ENCODE measurements at regions not wholly inside any gene's neighbourhood (a gene's known extent, or its start where the extent isn't known, plus 50 kb on each side); places are given as distances from the start of the nearest gene placed in this dataset.
A peak's percentile ranks its signal among the peaks of the same experiment; 100 is the strongest.
"Not testable (repeated sequence)": the region's sequence is repeated elsewhere in the genome, so short reads cannot be mapped to it uniquely, and the experiment has no call there.

DNA sequence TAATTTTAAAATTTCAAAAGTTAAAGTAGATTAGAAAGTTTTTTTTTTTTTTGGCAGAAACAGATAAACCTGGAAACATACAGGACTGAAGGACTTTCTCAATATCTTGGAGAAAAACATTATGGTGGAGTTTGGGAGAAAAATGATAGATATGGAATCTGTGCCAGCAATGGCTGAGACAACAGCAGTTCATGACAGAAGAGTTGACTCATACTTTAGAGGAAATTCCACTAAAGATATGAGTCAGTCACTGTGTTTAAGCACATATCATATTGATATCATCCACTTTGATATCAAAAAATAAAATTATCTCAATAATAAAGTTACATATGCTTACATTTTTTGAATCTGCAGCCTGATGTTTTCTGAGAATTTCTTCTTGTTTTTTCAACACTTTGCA is 193.9 kb upstream of the OR4E1 start:
- DNase-seq (ENCODE audit: low read depth in 4 of 4, low spot score in 1 of 4), result no peak

DNA sequence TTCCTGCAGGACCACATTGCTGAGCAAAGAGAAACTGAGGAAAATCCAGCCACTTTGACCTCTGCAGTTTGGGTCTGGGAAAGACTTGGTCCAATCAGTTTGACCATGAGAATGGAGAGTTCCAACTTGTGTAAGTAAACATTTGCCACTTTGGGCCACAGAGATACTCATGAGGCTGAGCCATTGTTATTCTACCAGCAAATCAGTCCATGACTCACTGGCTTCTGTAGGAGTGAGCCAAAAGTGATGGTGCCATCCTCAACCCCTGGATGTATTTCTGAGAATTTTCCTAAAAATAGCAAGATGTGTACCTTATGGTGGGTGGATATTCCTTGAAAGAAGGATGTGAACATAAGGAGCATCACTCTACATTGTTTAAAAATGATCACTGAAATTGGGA is 192.9 kb upstream of the OR4E1 start:
- DNase-seq (ENCODE audit: low read depth in 4 of 4, low spot score in 1 of 4), result no peak

DNA sequence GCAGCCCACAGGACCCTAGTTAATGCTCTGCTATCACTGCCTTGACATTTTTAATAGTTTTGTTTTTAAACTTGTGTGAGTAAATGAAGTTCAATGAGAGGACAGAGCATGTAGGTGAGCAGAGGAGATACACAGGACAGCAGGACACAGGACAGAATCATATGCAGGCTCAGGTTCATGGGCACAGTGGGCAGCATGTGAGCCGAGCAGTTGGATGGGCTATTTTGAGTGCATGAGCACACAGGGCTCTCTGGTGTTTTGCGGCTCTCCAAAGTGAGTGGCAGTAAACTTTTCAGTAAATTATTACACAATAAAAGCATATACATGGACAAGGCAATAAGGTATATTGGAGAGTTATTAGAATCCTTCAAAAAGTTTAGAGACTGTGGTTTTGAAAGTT is 189.7 kb upstream of the OR4E1 start:
- DNase-seq (ENCODE audit: low read depth in 4 of 4, low spot score in 1 of 4), result no peak

DNA sequence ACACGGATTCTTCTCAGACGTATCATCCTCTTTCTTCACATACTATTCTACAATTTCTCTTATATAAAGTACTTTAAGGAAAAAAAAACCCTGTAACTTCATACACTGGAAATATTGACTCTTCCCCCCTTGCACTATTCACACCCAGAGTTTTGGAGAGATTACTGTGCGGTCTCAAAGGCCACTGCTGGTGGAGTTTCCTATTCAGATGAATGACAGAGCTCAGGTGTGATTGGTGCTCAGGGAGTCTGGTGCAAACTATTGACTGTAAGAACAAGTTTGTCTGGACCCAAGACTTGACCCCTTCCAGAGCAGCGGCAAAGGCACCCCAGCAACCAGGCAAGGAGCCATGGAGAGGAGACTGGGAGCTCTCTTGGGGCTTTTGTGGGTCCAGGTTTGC is 187.5 kb upstream of the OR4E1 start:
- no peak for DNase-seq (ENCODE audit: low read depth in 4 of 4, low spot score in 1 of 4)

DNA sequence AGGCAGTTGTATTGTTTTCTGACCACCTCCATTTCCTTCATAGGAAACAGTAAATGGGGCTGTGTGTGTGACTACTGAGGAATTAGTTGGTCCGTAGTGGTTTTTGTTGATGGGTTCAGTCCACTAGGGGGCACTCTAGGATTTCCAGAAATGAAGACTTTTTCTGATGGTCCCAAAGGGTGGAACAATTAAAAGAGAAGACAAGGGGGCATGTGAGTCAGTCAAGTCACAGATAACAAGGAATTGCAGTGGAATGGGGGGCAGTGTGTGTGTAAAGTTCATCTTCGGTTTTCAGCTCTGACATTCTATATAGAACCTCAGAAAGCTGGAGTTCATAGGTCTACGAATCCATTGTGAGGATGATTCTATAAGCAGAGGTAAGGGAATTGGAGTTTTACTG is 186.6 kb upstream of the OR4E1 start:
- peak in 1 of 4 experiments; percentile 25 for DNase-seq (ENCODE audit: low read depth in 4 of 4, low spot score in 1 of 4)

DNA sequence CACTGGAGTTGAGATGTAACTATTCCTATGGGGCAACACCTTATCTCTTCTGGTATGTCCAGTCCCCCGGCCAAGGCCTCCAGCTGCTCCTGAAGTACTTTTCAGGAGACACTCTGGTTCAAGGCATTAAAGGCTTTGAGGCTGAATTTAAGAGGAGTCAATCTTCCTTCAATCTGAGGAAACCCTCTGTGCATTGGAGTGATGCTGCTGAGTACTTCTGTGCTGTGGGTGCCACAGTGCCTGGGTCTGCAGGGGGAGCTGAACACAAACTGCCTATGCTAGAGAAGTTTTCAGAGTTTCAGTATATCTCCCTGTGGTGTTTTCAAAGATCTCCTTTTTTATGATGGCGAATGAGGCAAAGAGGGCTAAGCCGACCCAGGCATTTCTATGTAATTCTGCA is 179.2 kb upstream of the OR4E1 start:
- DNase-seq (ENCODE audit: low read depth in 4 of 4, low spot score in 1 of 4), result no peak

DNA sequence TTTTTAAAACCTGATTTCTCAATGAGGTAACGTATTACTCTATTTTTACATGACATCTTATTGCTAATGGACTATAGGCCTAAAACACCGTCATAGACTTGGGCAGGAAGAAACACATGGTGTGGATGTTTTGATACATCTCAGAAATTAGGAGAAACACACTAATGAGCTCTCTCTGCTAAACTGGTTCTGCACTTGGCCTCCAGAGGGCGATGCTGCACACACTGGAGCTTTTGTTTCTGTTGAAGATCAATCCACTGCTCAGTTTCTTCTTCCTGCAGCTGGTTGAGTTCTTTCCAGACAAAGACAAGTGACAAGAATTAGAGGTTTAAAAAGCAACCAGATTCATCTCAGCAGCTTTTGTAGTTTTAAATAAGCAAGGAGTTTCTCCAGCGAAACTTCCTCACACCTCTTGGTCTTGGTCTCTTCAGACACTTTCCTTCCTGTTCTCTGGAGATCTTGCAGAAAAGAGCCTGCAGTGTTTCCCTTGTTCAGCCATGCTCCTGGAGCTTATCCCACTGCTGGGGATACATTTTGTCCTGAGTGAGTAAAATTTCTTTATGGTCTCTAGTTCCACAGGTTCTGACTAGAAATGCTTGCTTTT is 178.5 kb upstream of the OR4E1 start:
- peak; percentile 35 to 67 (median 46) for DNase-seq (ENCODE audit: low read depth in 4 of 4, low spot score in 1 of 4)

DNA sequence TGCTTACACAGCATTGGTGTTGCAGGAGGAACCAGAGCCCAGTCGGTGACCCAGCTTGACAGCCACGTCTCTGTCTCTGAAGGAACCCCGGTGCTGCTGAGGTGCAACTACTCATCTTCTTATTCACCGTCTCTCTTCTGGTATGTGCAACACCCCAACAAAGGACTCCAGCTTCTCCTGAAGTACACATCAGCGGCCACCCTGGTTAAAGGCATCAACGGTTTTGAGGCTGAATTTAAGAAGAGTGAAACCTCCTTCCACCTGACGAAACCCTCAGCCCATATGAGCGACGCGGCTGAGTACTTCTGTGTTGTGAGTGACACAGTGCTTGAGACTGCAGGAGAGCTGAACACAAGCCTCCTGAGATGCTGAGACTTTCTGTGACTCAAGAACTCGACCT is 173.3 kb upstream of the OR4E1 start:
- not testable (repeated sequence) for DNase-seq (ENCODE audit: low read depth in 4 of 4, low spot score in 1 of 4)

DNA sequence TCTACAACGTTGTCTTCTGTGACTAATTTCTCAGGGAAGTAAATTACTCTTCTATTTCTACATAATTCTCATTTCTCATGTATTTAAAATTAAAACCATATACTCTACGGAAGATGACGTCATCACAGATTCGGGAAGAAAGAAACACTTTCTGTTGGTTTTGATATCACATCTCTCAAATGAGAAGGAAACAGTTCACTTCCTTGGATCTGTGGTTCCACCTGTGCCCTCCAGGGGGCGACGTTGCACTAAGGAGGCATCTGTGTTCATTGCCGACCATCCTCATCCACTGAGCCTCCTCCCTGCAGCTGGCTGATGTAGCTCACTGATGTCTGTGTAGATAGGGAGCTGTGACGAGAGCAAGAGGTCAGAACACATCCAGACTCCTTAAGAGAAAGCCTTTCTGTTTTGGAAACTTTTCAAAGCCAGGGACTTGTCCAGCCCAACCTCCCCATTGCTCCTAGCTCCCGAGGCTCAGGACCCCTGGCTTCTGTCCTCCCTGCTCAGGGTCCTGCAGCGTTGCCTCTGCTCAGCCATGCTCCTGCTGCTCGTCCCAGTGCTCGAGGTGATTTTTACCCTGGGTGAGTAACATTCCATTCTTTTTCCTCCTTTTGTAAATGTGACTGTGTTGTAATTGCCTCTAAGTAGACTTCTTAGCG is 172.7 kb upstream of the OR4E1 start:
- DNase-seq (ENCODE audit: low read depth in 4 of 4, low spot score in 1 of 4), result peak; percentile 31 to 64 (median 42)

DNA sequence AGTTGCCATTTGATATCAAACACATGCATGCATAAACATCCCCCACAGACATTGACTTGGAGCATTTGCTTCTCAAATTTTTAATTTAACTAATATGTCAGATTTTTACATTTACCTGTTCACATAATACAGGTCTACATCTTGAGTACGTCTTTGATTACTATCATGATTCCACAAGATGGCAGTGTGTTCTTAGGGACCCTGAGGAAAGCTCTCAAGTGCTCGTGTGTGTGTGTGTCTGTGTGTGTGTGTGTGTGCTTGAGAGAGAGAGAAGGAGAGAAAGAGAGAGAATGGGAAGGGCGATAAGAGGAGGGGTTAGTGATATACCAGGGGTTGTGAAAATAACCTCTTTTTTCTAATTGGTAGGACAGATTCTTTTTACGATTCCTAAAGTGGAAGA is 167.1 kb upstream of the OR4E1 start:
- DNase-seq (ENCODE audit: low read depth in 4 of 4, low spot score in 1 of 4), result no peak

DNA sequence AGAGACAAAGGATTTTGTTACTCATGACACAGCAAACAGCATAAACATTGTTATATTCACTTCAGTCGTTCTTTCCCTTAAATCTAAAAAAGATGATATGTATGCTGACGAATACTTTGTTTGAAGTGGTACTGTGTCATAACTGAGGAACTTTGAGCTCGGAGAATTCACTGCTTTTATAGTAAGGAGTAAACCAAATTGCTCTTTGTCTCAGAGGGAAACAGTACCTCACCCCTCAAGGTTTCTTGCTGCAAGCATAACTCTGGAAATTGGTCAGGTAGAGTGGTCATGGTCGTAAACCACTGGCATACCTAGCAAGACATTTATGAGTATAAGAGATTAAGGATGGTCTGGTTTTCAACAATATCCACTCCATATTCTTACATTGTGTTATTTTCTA is 160.2 kb upstream of the OR4E1 start:
- no peak for DNase-seq (ENCODE audit: low read depth in 4 of 4, low spot score in 1 of 4)

DNA sequence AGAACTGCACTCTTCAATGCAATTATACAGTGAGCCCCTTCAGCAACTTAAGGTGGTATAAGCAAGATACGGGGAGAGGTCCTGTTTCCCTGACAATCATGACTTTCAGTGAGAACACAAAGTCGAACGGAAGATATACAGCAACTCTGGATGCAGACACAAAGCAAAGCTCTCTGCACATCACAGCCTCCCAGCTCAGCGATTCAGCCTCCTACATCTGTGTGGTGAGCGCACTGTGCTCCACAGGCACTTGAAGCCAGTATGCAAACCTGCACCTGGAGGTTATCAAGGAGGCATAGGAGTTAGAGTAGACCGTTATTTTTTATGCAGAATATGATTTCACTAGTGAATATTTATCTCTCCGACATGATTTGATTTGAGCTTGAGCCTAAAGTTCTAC is 152.2 kb upstream of the OR4E1 start:
- no peak for DNase-seq (ENCODE audit: low read depth in 4 of 4, low spot score in 1 of 4)

DNA sequence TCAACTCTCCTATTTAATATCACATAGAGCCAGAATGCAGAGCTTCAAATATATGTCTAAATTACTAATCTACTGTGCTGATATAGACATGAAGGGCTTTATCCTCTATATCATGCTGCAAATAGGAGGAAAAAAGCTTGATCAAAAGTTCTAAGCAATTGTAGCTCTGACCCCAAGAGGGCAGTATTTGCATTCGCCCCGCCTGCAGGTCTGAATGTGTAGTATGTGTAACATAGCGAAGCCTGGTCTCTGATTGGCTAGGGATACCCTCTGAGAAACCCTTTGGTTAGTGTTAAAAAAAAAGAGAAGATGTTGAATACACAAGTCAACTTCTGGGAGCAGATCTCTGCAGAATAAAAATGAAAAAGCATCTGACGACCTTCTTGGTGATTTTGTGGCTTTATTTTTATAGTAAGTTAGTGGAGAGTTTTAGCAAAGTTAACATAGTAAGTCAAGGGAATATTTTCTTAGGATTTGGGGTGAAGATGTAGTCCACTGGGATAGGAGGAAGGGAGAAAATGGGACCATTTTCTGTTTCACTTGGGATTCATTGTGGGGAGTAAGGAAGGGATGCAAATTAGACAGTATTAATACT is 151.6 kb upstream of the OR4E1 start:
- DNase-seq (ENCODE audit: low read depth in 4 of 4, low spot score in 1 of 4), result peak in 3 of 4 experiments; percentile 10 to 20 (median 13)

DNA sequence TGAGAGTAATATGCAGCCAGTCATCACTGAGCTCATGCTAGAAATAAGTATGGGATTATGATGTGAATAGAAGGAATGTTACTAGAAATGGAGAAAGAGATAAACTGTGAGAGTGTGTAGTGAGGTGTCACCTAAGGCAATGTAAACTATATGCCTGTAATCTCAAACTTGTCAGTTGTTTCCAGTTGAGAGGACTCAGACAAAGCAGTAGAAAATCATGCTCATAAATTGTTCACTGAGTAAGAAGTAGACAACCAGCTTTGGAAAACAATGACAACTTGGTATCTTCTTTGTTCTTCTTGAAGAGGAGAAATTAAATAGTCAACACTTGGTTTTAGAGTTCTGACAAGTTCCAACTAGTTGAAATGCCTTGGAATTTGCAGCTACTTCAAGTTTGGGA is 148.5 kb upstream of the OR4E1 start:
- DNase-seq (ENCODE audit: low read depth in 4 of 4, low spot score in 1 of 4), result no peak

DNA sequence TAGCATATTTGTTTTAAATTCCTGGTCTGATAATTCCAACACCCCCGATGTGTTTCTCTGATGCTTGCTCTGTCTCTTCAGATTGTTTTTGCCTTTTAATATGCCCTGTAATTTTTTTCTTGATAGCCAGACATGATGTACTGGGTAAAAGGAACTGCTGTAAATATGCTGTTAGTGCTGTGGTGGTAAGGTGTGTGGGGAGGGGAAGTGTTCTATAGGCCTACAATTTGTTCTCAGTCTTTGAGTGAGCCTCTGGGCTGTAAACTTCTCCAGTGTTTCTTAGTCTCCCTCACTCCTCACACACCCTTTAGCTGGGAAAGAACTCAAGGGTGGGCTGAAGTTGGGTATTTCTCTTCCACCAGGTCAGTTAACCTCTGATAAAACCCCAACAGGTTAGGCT is 147.0 kb upstream of the OR4E1 start:
- DNase-seq (ENCODE audit: low read depth in 4 of 4, low spot score in 1 of 4), result no peak

DNA sequence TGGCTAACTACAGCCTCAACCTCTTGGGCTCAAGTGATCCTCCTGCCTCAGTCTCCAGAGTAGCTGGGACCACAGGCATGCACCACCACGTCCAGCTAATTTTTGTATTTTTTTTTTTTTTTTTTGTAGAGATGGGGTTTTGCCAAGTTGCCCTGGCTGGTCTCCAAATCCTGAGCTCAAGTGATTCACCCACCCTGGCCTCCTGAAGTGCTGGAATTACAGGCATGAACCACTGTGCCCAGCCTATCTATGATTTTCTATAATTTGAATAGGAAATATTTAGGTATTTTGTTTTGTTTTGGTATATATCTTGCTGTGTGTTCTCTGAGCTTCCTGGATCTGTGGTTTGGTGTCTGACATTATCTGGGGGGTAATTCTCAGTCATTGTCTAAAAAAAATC is 146.3 kb upstream of the OR4E1 start:
- not testable (repeated sequence) for DNase-seq (ENCODE audit: low read depth in 4 of 4, low spot score in 1 of 4)

DNA sequence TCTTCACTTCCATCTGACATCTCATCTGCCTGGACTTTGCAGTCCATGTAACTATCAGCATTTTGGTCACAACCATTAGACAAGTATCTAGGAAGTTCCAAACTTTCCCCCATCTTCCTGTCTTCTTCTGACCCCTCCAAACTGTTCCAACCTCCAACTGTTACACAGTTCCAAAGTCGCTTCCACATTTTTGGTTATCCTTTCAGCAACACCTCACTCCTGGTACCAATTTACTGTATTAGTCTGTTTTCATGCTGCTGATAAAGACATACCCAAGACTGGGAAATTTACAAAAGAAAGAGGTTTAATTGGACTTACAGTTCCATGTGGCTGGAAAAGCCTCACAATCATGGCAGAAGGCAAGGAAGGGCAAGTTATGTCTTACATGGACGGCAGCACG is 143.4 kb upstream of the OR4E1 start:
- DNase-seq (ENCODE audit: low read depth in 4 of 4, low spot score in 1 of 4), result not testable (repeated sequence)

DNA sequence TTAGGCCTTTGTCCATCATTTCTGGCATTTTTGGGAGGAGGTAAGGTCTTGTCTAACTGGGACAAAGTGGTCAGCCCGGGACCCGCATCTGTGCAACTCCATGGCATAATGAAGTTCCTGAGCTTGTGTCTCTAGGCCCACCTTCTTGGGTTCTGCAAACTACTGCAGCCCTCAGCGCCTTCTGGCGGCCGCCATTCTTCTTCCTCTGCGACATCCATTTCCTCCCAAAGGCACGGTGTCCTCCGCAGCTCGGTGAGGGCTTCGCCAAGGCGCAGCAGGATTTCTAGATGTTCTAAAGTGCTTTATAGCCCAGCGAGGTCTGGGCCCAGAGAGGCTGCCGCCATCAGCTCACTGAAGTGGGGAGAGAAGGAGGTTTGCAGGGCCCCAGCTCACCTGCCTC is 134.4 kb upstream of the OR4E1 start:
- DNase-seq (ENCODE audit: low read depth in 4 of 4, low spot score in 1 of 4), result no peak

DNA sequence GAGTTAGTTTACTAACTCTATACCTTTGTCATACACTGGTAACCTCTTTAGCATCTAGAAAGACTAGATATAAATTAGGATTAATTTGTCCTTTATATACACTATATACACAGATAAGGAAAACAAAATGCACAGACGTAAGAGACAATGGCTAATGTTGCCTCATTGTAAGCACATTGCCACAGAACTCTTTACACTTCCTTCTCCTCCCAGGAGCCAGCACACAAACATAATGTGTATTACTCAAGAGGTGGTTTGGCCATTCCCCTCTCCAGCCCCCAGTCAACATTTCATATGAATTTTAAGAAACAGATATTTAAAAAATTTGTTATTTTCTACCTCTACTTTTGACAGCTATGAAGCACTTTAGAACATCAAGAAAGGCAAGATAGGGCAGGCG is 131.4 kb upstream of the OR4E1 start:
- DNase-seq (ENCODE audit: low read depth in 4 of 4, low spot score in 1 of 4), result no peak

DNA sequence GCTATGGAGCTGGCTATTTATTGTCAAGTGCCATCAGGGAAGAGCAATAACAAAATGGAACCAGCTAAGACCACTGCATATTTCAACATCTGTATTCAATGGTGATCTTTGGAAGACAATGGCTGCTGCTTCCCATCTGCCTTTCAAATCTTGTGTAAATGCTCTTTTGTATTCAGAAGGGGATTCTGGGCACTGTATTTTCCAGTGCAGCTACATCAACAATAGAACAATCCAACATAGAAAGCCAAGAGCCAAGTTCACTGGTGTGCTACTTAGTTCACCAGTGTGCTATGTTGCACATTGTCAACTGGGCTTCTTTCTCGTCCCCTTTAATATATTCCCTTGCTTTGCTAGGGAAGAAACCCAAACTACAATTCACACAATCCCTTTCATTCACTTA is 128.8 kb upstream of the OR4E1 start:
- DNase-seq (ENCODE audit: low read depth in 4 of 4, low spot score in 1 of 4), result no peak

DNA sequence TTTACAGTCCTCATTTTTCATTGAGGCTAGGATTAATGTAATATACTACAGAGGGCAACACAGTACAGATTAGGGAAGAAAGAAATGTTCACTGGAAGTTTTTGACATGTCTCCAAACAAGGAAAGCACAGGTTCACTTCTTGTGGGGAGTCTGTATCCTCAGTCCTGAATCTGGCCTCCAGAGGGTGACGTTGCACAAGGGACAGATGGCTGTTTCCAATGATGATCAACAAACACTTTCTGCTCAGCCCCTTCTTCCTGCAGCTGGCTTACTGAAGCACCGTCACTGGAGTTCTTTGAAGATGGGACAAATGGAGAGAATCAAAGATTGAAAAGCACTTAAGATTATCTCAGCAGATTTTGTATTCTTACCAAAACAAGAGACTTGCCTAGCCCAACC is 123.3 kb upstream of the OR4E1 start:
- DNase-seq (ENCODE audit: low read depth in 4 of 4, low spot score in 1 of 4), result no peak

DNA sequence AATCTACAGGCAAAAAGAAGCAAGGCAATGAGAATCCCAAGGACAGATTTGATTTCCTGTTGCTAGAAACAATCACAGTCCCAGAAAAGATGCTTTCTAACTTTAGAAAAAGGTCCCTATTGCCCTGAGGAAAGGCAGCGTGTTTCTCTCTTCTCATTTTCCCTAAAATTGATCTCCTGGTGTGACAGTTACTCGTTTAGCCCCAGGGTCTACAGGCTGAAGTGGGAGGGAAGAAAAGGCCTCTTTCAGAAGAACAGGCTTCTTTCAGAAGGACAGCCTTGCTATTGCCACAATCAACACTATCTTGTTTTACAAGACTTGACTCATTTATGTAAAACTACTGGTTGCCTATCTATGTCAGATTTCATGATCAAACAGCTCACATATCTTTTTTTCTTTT is 121.8 kb upstream of the OR4E1 start:
- no peak for DNase-seq (ENCODE audit: low read depth in 4 of 4, low spot score in 1 of 4)

DNA sequence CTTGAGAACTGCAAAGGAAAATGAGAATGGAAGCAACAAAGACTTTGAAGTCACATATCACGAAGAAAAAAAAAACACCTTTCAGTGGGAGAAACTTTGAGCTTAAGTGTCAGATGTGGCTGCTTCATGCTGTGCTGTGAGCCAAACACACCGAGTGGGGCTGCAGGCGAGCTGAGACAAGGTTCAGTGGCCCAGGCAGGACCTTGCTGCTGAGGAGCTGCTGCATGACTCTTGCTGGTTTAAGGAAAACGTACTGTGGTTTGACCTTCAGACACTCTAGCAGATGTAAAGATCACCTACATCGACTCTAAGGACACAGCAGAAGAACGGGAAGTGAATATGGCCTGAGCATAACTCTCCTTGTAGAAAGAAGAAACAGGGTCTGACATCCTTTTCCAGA is 118.1 kb upstream of the OR4E1 start:
- DNase-seq (ENCODE audit: low read depth in 4 of 4, low spot score in 1 of 4), result no peak
